ENCODE measurements at regions not wholly inside any gene's neighbourhood (a gene's known extent, or its start where the extent isn't known, plus 50 kb on each side); places are given as distances from the start of the nearest gene placed in this dataset.

DNA sequence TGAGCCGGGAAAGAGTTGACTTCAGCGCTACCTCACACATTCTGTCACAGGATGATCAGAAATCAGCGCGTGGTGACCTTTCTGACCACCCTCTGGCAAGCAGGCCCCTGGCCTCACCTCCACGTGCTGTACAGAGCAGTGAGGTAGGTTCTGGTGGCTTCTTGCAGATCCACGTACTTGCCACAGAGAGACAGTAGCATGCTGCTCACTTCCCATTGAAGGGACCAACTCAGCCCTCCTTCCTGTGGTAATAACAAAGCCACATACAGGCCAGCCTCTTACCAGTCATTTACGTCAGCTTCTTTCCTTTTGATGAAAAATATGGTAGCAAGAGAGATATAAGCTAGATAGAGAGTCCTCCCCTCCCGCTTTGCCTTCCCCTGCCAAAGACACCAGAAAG is 200.7 kb downstream of the CHRM3 start:
- TF ChIP-seq, protein P1, sequence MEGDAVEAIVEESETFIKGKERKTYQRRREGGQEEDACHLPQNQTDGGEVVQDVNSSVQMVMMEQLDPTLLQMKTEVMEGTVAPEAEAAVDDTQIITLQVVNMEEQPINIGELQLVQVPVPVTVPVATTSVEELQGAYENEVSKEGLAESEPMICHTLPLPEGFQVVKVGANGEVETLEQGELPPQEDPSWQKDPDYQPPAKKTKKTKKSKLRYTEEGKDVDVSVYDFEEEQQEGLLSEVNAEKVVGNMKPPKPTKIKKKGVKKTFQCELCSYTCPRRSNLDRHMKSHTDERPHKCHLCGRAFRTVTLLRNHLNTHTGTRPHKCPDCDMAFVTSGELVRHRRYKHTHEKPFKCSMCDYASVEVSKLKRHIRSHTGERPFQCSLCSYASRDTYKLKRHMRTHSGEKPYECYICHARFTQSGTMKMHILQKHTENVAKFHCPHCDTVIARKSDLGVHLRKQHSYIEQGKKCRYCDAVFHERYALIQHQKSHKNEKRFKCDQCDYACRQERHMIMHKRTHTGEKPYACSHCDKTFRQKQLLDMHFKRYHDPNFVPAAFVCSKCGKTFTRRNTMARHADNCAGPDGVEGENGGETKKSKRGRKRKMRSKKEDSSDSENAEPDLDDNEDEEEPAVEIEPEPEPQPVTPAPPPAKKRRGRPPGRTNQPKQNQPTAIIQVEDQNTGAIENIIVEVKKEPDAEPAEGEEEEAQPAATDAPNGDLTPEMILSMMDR (conservative IDR thresholded peaks at IDR 0.05; ENCODE audit: low read length), result no peak
- H3K4me3 ChIP-seq (ENCODE audit: low read length), result no peak overlapping the region
- no peak for DNase-seq (ENCODE audit: low read depth)

DNA sequence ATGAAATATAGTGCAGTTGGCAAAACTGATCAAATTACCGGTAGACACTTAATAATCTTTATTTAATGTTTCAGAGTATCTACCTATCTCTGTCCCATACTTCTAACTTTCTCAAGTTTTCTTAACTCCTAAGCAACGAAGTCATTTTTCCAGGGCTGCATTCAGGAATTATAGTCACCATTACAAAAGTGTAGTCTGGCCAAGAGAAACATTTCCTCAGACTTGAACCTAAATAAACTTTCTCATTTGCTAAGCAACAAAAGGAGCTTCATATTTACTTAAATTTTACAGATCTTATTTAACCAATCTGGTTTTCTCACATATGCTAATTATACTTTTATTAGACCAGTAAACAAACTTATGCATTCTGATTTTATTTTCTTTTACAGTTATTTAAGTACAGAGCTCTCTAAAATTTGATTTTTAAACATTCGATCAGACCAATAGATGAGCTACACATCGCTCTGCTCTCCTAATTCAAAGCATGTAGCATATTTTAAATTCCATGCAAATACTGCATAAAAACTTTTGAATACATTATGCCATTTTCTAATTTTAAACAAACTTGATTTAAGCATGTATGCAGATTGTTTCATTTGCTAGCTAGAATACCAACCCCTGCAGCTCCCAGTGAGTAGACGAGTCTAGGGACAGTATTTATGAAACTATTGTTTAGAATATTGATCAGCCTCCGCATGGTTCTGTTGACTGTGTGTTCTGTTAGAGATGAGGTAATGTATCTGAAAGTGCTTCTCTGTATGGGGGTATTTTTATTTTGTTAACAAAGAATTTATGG is 201.4 kb downstream of the CHRM3 start:
- TF ChIP-seq, protein P1 (conservative IDR thresholded peaks at IDR 0.05; ENCODE audit: low read length), result no peak

DNA sequence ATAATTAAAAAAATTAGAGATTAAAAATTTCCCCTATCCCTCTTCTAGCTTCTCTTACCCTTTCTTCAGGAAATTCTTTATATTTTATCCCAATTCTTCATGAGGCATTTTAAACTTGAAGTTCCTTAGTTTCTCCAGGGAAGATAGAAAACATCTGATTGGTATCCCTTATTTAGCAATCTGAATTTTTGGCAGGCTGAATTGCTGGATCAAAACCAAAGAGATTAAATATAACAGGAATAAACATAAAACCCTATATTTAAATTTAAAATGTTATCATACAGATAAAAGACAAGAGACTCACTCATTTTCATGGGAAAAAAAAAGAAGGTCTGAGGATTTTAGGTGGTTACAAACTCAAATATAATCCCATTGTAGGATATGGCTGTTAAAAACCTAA is 204.2 kb downstream of the CHRM3 start:
- no peak for DNase-seq (ENCODE audit: low read depth)
- TF ChIP-seq, protein P1 (conservative IDR thresholded peaks at IDR 0.05; ENCODE audit: low read length), result no peak
- no peak overlapping the region for H3K4me3 ChIP-seq (ENCODE audit: low read length)

More for the DNA sequence above, 201.4 kb downstream of the CHRM3 start:
- DNase-seq (ENCODE audit: low read depth), result no peak
- no peak overlapping the region for H3K4me3 ChIP-seq (ENCODE audit: low read length)

DNA sequence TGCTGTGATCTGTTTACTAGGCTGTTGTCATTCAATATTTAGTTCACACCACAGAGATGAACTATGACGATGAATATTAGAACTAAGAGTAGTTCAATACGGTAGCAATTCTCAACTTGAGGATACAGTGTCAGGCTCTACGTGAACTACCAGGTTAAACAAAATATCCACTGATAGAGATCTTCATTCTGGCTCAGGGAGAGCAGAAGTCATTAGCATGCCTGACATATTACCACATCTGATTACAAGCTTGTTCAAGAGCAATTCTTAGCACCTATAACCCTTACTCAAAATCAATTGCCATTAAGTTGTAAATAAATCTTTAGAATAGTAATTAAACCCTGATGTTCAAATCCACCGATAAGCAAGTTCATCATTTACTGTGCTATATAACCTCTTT is 207.2 kb downstream of the CHRM3 start:
- TF ChIP-seq, protein P1 (conservative IDR thresholded peaks at IDR 0.05; ENCODE audit: low read length), result no peak

GRCh38 chr1:239600588-239600987 is 214.2 kb downstream of the CHRM3 start:
- DNase-seq (ENCODE audit: low read depth), result no peak
- TF ChIP-seq, protein P1 (conservative IDR thresholded peaks at IDR 0.05; ENCODE audit: low read length), result no peak
- no peak overlapping the region for H3K4me3 ChIP-seq (ENCODE audit: low read length)

More for the DNA sequence above, 207.2 kb downstream of the CHRM3 start:
- no peak for DNase-seq (ENCODE audit: low read depth)
- H3K4me3 ChIP-seq (ENCODE audit: low read length), result no peak overlapping the region

- TF ChIP-seq, protein P1 (conservative IDR thresholded peaks at IDR 0.05; ENCODE audit: low read length), result no peak
- no peak for DNase-seq (ENCODE audit: low read depth)
- H3K4me3 ChIP-seq (ENCODE audit: low read length), result no peak overlapping the region
These were observed 214.7 kb downstream of the CHRM3 start for GRCh38 chr1:239601108-239601507.

- TF ChIP-seq, protein P1 (conservative IDR thresholded peaks at IDR 0.05; ENCODE audit: low read length), result no peak
- no peak overlapping the region for H3K4me3 ChIP-seq (ENCODE audit: low read length)
- no peak for DNase-seq (ENCODE audit: low read depth)
These were observed 217.2 kb downstream of the CHRM3 start for GRCh38 chr1:239603530-239603929.

Data from AG10803 (cell line).